ENCODE measurements at regions not wholly inside any gene's neighbourhood (a gene's known extent, or its start where the extent isn't known, plus 50 kb on each side); places are given as distances from the start of the nearest gene placed in this dataset.

GRCh38 chr9:89924611-89925010, 319.8 kb downstream of the GADD45G start:
- TF ChIP-seq CTCF (IDR thresholded peaks at IDR 0.05): no peak
- TF ChIP-seq POLR2A (IDR thresholded peaks at IDR 0.05): no peak
